ENCODE measurements at regions not wholly inside any gene's neighbourhood (a gene's known extent, or its start where the extent isn't known, plus 50 kb on each side); places are given as distances from the start of the nearest gene placed in this dataset.

DNA sequence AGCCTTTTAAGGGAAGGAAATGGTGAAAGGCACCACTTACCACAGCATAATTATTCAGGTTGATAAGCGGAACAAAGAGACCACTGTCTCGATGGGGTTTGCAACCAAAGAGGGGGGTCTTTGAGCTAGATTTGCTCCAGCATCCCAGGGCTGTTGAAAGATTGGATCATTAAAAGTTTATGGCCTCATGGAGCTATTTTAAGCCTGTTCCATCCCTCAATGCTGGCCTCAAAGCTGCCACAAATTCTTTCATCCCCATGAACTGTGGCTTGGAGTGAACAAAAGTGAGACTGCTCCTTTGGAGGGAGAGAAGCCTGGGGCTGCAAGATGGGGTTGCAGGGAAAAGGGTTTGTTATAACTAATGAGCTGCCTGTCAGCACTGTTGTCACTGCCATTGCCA, 209.8 kb downstream of the RTL9 start:
- TF ChIP-seq ELF1 (CRISPR knock-in tag; IDR thresholded peaks at IDR 0.05) (no peak), ZNF75D (CRISPR knock-in tag; IDR thresholded peaks at IDR 0.05; ENCODE audit: borderline replicate concordance) (no peak), ZNF501 (CRISPR knock-in tag; IDR thresholded peaks at IDR 0.05) (no peak), MYC (CRISPR knock-in tag; IDR thresholded peaks at IDR 0.05; ENCODE audit: borderline replicate concordance) (no peak), SRY (CRISPR knock-in tag; IDR thresholded peaks at IDR 0.05) (no peak)
- TF ChIP-seq, protein P1, sequence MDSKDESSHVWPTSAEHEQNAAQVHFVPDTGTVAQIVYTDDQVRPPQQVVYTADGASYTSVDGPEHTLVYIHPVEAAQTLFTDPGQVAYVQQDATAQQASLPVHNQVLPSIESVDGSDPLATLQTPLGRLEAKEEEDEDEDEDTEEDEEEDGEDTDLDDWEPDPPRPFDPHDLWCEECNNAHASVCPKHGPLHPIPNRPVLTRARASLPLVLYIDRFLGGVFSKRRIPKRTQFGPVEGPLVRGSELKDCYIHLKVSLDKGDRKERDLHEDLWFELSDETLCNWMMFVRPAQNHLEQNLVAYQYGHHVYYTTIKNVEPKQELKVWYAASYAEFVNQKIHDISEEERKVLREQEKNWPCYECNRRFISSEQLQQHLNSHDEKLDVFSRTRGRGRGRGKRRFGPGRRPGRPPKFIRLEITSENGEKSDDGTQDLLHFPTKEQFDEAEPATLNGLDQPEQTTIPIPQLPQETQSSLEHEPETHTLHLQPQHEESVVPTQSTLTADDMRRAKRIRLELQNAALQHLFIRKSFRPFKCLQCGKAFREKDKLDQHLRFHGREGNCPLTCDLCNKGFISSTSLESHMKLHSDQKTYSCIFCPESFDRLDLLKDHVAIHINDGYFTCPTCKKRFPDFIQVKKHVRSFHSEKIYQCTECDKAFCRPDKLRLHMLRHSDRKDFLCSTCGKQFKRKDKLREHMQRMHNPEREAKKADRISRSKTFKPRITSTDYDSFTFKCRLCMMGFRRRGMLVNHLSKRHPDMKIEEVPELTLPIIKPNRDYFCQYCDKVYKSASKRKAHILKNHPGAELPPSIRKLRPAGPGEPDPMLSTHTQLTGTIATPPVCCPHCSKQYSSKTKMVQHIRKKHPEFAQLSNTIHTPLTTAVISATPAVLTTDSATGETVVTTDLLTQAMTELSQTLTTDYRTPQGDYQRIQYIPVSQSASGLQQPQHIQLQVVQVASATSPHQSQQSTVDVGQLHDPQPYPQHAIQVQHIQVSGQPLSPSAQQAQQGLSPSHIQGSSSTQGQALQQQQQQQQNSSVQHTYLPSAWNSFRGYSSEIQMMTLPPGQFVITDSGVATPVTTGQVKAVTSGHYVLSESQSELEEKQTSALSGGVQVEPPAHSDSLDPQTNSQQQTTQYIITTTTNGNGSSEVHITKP (CRISPR knock-in tag; IDR thresholded peaks at IDR 0.05; ENCODE audit: low read depth): no peak
- TF ChIP-seq, protein P2, sequence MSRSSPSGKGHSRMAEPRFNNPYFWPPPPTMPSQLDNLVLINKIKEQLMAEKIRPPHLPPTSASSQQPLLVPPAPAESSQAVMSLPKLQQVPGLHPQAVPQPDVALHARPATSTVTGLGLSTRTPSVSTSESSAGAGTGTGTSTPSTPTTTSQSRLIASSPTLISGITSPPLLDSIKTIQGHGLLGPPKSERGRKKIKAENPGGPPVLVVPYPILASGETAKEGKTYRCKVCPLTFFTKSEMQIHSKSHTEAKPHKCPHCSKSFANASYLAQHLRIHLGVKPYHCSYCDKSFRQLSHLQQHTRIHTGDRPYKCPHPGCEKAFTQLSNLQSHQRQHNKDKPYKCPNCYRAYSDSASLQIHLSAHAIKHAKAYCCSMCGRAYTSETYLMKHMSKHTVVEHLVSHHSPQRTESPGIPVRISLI (CRISPR knock-in tag; IDR thresholded peaks at IDR 0.05; ENCODE audit: borderline replicate concordance): no peak

Data from HepG2 (cell line).